ENCODE measurements at regions not wholly inside any gene's neighbourhood (a gene's known extent, or its start where the extent isn't known, plus 50 kb on each side); places are given as distances from the start of the nearest gene placed in this dataset.

- DNase-seq: no peak
Observed at GRCh38 chr4:24144381-24144780, 254.5 kb upstream of the PPARGC1A start.

GRCh38 chr4:24143741-24144140 is 253.9 kb upstream of the PPARGC1A start:
- no peak for DNase-seq

GRCh38 chr4:24141836-24142235 is 252.0 kb upstream of the PPARGC1A start:
- no peak for DNase-seq

DNA sequence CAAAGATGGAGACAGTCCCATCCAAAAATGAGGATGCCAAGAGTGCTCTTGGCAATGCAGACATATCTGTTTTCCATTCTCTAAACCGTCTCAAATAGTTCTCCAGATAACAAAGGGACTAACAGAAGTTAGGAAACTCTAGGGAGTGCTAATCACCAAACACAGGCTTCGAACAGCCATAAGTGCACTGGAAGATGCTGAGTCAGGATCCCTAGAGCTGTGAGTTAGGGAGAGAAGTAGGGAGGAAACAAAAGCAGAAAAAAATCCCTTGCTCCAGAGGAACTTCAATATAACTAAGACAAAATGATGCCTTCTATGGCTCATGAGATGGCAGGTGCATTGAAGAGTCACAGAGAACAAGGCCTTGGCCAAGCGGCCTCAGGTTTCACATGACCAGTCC is 251.0 kb upstream of the PPARGC1A start:
- no peak for DNase-seq

GRCh38 chr4:24137671-24138601 is 248.1 kb upstream of the PPARGC1A start:
- no peak for DNase-seq

- no peak for DNase-seq
Observed at GRCh38 chr4:24131954-24132673, 242.3 kb upstream of the PPARGC1A start.

- DNase-seq: no peak
Observed at GRCh38 chr4:24130637-24131036, 240.8 kb upstream of the PPARGC1A start.

DNA sequence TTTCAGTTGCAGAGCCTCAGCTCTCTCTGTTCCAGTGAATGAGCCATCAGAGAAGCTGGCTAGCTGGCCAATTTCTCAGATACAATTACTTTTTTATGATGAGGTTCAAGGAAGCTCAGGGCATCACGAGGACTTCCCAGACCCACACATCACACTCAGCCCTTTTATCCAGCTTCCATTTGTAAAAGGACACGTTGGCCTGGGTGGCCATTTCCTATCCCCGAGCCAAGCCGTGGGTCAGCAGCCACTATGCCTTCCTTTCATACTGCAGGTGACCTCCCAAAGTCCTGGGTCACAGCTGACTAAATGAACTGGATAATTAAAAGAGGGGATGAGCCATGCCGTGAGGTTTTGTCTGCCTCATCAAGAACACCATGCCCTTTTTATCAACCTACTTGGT is 236.9 kb upstream of the PPARGC1A start:
- no peak for DNase-seq

DNA sequence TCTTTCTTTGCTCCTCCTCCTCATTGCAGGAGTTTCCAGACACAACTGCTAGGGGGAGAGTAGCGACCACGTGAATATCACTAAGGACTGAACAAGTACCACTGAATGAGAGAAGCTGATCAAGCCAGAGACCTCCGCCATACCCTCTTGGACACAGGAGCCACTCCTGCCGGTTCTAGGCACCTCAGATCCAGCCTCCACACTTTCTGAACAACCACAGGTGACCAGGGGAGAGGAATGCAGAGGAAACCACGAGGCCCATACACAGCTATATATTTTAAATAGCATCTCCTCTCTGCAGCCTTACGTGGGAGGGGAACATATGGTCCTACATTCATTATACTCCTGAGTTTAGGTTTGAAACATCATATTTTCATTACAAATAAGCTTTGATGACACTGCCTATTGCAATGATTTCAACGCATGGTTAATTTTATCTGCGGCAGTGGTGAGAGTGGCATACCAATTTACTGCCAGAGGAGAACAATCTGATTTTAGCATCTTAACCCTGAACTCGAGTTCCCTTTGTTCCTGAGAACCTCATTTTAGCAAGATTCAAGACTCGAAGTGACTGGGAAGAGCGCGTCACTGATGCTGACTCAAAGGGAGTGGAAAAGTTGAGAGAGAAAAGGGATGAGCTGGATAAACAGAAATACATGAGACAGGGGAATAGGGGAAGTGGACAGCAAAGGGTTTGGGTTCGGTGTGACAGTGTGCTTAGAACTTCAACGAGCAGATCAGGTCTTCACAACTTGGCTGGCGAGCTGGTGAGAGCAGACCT is 231.7 kb upstream of the PPARGC1A start:
- DNase-seq: no peak

- no peak for DNase-seq
Observed at GRCh38 chr4:24117975-24118374, 228.1 kb upstream of the PPARGC1A start.

GRCh38 chr4:24116107-24116506 is 226.3 kb upstream of the PPARGC1A start:
- DNase-seq: no peak

- DNase-seq: no peak
Observed at GRCh38 chr4:24114919-24115500, 225.2 kb upstream of the PPARGC1A start.

- DNase-seq: no peak
Observed at GRCh38 chr4:24114444-24114843, 224.6 kb upstream of the PPARGC1A start.

DNA sequence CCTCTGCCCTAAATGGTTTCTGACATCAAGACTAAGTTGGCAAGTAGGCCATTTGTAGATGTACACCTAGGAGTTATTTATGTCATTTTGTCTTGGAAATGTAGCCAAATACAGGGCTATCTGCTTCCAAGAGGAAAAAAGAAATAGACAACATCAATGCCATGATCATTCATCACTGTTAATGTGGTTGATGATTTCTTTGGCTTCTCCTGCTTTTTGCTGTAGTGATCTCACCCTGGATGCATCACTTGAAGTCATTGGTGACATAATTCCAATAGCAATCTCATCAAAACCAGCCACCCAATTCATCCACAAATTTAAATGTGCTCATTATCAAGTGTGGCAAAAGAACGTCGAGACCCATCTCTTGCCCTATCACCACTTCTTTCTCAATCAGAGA is 222.6 kb upstream of the PPARGC1A start:
- no peak for DNase-seq

- no peak for DNase-seq
Observed at GRCh38 chr4:24108567-24108966, 218.7 kb upstream of the PPARGC1A start.

DNA sequence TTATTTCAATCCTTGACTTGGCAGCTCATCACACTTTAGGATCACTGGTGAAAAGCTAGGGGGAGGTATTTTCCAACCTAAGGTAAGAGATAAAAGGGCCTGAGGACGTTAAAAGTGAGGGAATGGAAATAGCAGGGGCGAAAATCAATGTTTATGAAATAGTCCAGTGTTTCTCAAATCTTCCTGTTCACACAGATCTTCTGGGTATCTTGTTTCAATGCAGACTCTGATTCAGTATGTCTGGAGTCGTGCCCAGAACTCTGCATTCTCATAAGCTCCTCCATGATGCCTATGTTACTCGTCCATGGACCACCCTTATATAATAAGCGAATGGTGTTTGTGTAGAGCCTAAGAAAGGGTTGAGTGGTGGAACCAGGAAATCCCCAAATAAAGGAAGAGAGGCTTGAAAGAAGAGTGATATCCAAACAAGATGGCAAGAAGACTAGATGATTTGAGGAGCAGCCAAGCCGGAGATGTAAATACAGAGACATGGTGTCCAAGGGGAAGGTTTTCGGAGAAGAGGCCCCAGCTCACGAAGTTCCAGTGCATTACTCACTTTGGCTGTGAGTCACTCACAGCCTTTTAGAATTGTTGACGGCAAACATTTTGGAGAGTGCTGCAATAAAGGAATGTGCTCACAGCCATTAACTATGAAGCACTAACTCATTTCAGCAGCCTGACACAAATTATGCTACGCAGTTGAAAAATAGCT is 215.6 kb upstream of the PPARGC1A start:
- no peak for DNase-seq

GRCh38 chr4:24104158-24104565 is 214.3 kb upstream of the PPARGC1A start:
- no peak for DNase-seq

DNA sequence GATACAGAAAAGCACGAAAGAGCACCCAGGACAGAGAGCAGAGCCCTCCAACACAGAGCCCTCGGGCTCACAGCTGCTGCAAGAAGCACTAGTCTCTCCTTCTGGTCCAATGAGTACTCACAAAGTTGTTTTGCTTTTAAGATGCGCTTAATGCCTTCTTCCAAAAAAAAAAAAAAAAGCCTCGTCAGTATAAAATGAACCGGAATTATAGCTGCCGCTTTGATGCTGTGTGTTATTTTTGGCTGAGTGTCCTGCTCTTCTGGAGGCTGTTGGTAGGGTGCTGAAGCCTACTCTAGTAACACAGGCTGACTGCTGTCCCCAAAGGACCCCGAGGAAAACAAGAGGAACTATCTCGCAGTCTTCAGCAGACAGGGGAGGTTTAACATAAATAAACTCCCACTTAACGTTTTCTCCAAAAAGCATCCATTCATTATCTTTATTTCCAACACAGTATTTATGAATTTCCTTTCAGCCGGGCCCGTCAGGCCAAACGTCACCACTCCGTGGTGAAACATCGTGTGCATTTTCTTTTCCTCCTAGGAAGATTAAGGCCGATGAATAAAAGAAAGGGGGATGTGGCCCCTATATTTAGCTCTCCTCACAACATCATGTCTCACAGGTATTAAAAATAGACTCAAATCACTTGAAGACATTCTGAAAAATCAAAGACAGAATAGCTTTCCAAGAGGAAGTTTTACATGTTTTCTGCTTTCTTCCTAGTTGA is 213.7 kb upstream of the PPARGC1A start:
- no peak for DNase-seq

DNA sequence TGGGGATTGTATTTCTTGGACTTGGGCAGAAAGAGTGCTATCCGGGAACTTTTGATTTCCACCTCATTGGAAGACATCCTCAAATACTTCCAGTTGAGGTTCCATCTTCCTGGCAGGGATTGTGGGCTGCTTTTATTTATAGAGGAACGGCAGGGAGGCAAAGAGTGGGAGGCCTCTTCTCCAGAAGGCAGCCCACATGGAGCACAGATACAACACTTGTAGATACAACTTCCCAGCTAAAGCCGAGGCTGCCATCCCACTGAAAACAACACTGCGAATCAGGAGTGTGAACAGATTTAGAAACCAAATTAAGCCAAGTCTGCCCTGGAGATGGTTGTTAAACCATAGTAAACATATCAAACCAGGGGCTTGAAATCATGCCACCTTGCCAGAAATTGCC is 212.8 kb upstream of the PPARGC1A start:
- DNase-seq: no peak

- DNase-seq: no peak
Observed at GRCh38 chr4:24096603-24097002, 206.8 kb upstream of the PPARGC1A start.

- no peak for DNase-seq
Observed at GRCh38 chr4:24094726-24095125, 204.9 kb upstream of the PPARGC1A start.

DNA sequence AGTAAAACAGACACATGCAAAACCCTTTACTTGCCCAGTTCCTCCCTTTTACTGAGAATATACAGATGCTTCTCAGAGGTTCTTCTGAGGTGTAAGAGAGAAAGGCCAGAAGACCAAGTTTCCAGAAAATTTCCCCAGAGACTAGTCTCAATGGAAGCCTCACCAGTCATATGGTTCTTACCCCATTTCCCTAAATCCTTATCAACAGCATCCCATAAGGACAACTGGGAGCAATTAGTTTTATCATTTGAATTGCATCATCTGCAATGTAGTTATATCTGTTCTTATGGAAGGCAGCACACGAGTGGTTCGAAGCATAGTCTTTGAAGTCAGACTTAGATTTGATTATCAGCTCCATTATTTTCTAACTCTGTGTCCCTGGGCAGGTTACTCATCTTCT is 203.6 kb upstream of the PPARGC1A start:
- no peak for DNase-seq

All from suppressor macrophage treated with lipopolysaccharide for 1 hour (primary cell).